Uterus (tissue), 2 donors: ENCODE measurements at regions not wholly inside any gene's neighbourhood (a gene's known extent, or its start where the extent isn't known, plus 50 kb on each side); places are given as distances from the start of the nearest gene placed in this dataset.

Experiments used
- CTCF ChIP-seq, 4 experiments: fragments of 200-600 bp in 2 of 4; fragments of 450-650 bp in 2 of 4; sonication (generic) in 2 of 4; IDR thresholded peaks; one replicate each; pipeline ENCODE4 v1.5.1; 2016 to 2019; ENCODE audit warnings: antibody characterized with exemption in 4 of 4, mild to moderate bottlenecking in 2 of 4, moderate library complexity in 1 of 4
- POLR2A ChIP-seq, 2 donors: fragments of 450-650 bp; IDR thresholded peaks; one replicate each; pipeline ENCODE4 v1.6.1; 2016; ENCODE audit warnings: antibody characterized with exemption in 2 of 2, mild to moderate bottlenecking in 1 of 2, moderate library complexity in 1 of 2

- TF ChIP-seq CTCF (IDR thresholded peaks at IDR 0.05), result no peak
- no peak for TF ChIP-seq POLR2A (IDR thresholded peaks at IDR 0.05)
Measured at GRCh38 chr12:42749239-42749638, 159.7 kb upstream of the PRICKLE1 start.
